HEK293T (cell line): ENCODE measurements at regions not wholly inside any gene's neighbourhood (a gene's known extent, or its start where the extent isn't known, plus 50 kb on each side); places are given as distances from the start of the nearest gene placed in this dataset.

Experiments
- CTCF ChIA-PET: fragments of 350-600 bp; formaldehyde crosslinking; extraction: SDS; loops from one replicate; lab custom pipeline; 2021; ENCODE audit warnings: antibody characterized with exemption, inconsistent platforms; lab: Yijun Ruan, JAX
- POLR2A ChIA-PET: fragments of 350-600 bp; formaldehyde crosslinking; extraction: SDS; loops from one replicate; lab custom pipeline; 2020; ENCODE audit warnings: antibody characterized with exemption, inconsistent platforms; lab: Yijun Ruan, JAX
- DNase-seq: peaks from one replicate; pipeline ENCODE4 v3.0.0; 2012; ENCODE audit warnings: mixed read lengths; ENCODE audit errors: extremely low spot score
- ARNT ChIP-seq: fragments of 450-650 bp; IDR thresholded peaks from 2 replicates; pipeline ENCODE4 v1.6.1; 2017; ENCODE audit warnings: mild to moderate bottlenecking
- BHLHE40 ChIP-seq: fragments of 450-650 bp; IDR thresholded peaks from 2 replicates; pipeline ENCODE4 v1.6.1; 2016; ENCODE audit warnings: mild to moderate bottlenecking, moderate library complexity, borderline replicate concordance
- CTBP1 ChIP-seq: fragments of 450-650 bp; IDR thresholded peaks from 2 replicates; pipeline ENCODE4 v1.6.1; 2016; ENCODE audit warnings: borderline replicate concordance
- ELF4 ChIP-seq: fragments of 450-650 bp; IDR thresholded peaks from 2 replicates; pipeline ENCODE4 v1.6.1; 2017; ENCODE audit warnings: antibody characterized with exemption
- FOXA1 ChIP-seq: fragments of 450-650 bp; IDR thresholded peaks from 2 replicates; pipeline ENCODE4 v1.6.1; 2016; ENCODE audit warnings: mild to moderate bottlenecking
- FOXK2 ChIP-seq: fragments of 450-650 bp; IDR thresholded peaks from 2 replicates; pipeline ENCODE4 v1.6.1; 2016; ENCODE audit warnings: mild to moderate bottlenecking
- FOXM1 ChIP-seq: fragments of 450-650 bp; IDR thresholded peaks from 2 replicates; pipeline ENCODE4 v1.6.1; 2017; ENCODE audit warnings: mild to moderate bottlenecking, borderline replicate concordance
- HDGF ChIP-seq: fragments of 450-650 bp; IDR thresholded peaks from 2 replicates; pipeline ENCODE4 v1.6.1; 2017; ENCODE audit warnings: antibody characterized with exemption, borderline replicate concordance
- L3MBTL2 ChIP-seq: fragments of 450-650 bp; conservative IDR thresholded peaks from 2 replicates; pipeline ENCODE4 v1.6.1; 2016; ENCODE audit warnings: mild to moderate bottlenecking
- LEF1 ChIP-seq: fragments of 450-650 bp; IDR thresholded peaks from 2 replicates; pipeline ENCODE4 v1.6.1; 2017; ENCODE audit warnings: mild to moderate bottlenecking, borderline replicate concordance
- NFRKB ChIP-seq: fragments of 450-650 bp; IDR thresholded peaks from 2 replicates; pipeline ENCODE4 v1.6.1; 2016; ENCODE audit warnings: mild to moderate bottlenecking, moderate library complexity
- SP1 ChIP-seq: fragments of 450-650 bp; IDR thresholded peaks from 2 replicates; pipeline ENCODE4 v1.6.1; 2017
- SUZ12 ChIP-seq: fragments of 450-650 bp; IDR thresholded peaks from 2 replicates; pipeline ENCODE4 v1.6.1; 2016; ENCODE audit warnings: mild to moderate bottlenecking
- TARDBP ChIP-seq: fragments of 450-650 bp; IDR thresholded peaks from 2 replicates; pipeline ENCODE4 v1.6.1; 2016
- ZNF384 ChIP-seq: fragments of 450-650 bp; IDR thresholded peaks from 2 replicates; pipeline ENCODE4 v1.6.1; 2016
- TF ChIP-seq, protein P1 (sequence below): fragments of 450-650 bp; IDR thresholded peaks from 2 replicates; pipeline ENCODE4 v1.6.1; 2016

DNA sequence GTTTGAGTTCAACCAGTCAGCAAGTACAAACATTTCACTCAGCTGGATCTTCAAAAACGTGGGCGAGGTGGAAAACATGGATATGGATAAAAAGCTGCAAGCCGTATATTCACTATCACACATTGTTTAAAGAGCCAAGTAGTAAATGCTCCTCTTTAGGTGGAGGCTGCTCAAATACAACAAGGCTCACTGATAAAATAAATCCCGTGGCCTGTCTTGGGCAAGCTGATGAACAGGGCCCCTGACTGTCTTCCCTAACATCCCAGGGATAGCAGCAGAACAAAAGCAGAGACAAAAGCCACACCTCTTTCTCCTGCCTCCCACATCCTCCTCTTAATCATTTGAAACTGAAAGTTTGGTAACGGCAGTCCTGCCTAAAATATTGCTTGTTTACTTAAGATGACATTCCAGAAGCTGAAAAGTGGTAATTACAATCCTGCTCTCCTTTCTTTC is 357.7 kb downstream of the TTLL7 start:
- ChIA-PET POLR2A (no interaction called here), CTCF (interaction anchor here (0.6 kb wide), 1 partner anchor 1359 kb away, joined by 3 read pairs; no protein-coding TSS in a partner anchor)
- peak; percentile 18 for DNase-seq
- TF ChIP-seq SUZ12, result no peak
- TF ChIP-seq, protein P1, sequence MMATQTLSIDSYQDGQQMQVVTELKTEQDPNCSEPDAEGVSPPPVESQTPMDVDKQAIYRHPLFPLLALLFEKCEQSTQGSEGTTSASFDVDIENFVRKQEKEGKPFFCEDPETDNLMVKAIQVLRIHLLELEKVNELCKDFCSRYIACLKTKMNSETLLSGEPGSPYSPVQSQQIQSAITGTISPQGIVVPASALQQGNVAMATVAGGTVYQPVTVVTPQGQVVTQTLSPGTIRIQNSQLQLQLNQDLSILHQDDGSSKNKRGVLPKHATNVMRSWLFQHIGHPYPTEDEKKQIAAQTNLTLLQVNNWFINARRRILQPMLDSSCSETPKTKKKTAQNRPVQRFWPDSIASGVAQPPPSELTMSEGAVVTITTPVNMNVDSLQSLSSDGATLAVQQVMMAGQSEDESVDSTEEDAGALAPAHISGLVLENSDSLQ, result 0 out of 2 replicates have a peak, but pooled peaks have one; percentile 9
- no peak for TF ChIP-seq LEF1
- TF ChIP-seq ZNF384, result no peak

DNA sequence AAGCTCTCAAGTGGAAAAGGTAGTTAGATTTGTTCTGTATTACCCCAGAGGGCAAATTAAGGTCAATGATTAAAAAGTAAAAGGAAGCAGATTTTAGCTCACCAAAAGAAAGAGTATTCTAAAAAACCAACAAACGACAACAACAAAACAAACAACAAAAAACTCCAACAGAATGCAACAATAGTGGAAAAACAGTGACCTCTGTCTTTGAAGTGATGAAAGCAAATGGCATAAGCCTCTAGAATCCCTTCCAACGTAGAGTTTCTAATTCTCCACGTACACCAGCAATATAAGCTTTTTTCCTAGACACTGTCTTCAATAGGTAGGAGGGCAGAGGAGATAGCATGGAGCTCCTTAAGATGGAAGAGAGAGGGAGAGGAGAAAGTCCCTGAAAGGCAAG is 359.1 kb downstream of the TTLL7 start:
- no peak for TF ChIP-seq FOXK2
- DNase-seq, result no peak
- POLR2A ChIA-PET, result no interaction called here
- CTCF ChIA-PET, result no interaction called here

DNA sequence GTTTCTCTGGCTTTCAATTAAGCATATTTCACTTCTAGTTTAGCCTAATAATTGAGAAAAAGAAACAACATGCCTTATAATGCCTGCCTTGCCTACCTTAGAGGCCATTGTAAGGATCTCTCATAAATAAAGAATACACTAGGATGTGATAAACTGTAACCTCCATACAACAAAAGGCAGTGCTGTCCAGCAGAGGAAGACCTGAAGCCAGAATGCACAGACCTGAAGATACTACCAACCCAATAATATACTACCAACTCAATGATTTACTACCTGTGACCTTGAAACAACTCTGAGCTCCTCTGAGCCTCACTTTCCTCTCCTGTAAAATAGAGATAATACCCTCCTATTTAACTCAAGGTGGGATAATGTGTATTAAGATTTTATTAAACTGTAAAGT is 361.3 kb downstream of the TTLL7 start:
- ChIA-PET POLR2A (no interaction called here), CTCF (interaction anchor here (0.6 kb wide), 1 partner anchor 45 kb away, joined by 3 read pairs; no protein-coding TSS in a partner anchor)
- no peak for DNase-seq
- TF ChIP-seq SUZ12, result no peak
- TF ChIP-seq SP1, result no peak
- TF ChIP-seq LEF1, result no peak
- TF ChIP-seq CTBP1, result no peak

DNA sequence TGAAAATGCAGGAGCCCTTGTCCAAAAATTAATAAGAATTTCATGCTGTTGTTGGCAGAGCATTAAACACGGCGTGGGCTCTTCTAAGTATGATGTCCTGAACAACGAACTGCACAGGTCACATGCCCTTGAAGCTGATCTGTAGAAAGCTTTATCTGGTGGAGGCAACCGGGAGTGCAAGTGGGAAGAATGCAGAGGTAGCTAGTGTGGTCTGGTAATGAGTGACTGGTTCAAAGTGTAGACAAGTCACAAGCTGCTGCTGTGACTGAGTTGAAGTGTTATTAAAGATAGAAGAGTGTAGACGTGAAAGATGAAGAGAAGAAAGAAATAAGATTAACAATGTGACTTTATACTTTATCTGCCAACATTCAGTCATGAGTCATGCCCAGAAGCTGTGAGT is 361.9 kb downstream of the TTLL7 start:
- POLR2A ChIA-PET, result no interaction called here
- TF ChIP-seq HDGF, result no peak
- CTCF ChIA-PET, result interaction anchor here (0.6 kb wide), 1 partner anchor 45 kb away, joined by 3 read pairs; no protein-coding TSS in a partner anchor
- DNase-seq, result no peak

DNA sequence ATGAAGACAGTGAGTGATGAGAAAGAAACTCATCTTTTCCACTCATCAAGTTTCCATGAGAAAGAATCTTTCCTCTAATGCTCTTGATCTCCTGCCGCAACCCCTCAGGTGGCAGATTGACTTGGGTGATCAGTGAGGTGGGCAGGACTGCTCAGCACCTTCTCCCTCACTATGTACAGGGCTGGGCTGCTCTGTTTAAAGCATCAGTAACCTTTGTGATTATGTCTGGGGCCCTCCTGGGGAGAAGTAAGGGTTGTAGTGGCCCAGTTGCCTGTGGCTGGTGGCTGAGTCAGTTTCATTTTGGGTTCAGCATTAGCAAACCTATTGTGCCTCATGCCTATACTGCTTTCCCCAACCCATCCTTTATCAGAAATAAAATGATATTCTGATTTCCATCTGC is 366.0 kb downstream of the TTLL7 start:
- POLR2A ChIA-PET, result no interaction called here
- no peak for DNase-seq
- CTCF ChIA-PET, result no interaction called here
- TF ChIP-seq FOXK2 (no peak), HDGF (no peak), FOXA1 (no peak), NFRKB (no peak), SUZ12 (no peak), ZNF384 (no peak), BHLHE40 (no peak), TARDBP (no peak)

DNA sequence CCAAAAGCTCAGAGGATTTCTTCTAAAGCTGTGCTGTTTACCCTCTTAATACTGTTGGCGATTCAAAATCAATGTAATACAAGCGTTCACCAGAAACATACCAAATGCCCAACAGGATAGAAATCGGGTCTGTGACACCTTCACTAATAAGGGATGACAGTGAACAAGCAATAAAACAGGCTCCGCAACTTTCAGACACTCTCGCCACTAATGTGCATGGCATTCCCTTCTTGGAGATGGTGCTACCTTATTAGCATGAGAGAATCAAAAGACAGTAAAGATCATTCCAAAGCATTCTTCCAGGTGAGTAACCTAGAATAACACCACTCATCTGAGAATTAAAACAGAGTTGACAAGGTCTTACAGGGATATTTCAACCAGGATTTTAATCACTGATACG is 367.1 kb downstream of the TTLL7 start:
- ChIA-PET CTCF (no interaction called here), POLR2A (no interaction called here)
- TF ChIP-seq L3MBTL2 (no peak), HDGF (no peak)
- DNase-seq, result no peak

DNA sequence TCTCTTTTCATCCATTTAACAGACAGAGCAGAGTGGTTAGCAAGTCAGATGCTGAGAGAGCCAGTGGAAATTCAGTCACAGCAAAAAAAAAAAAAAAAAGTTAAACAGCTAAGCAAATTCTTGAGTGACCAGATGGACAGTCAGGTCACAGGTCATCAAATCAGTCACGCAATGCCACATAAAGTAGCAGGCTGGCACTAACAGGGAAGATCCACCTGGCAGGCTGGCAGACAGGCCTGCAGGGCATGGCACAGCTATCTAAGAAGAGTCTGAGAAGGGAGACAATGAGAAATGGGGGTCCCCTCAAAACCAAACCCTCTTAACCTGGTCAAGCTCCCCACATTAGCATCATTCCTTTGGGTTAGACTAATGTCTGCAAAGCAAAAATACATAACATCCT is 371.9 kb downstream of the TTLL7 start:
- ChIA-PET POLR2A (no interaction called here), CTCF (no interaction called here)
- no peak for TF ChIP-seq CTBP1
- TF ChIP-seq HDGF, result no peak
- no peak for TF ChIP-seq ELF4
- no peak for TF ChIP-seq SP1
- TF ChIP-seq ZNF384, result no peak
- DNase-seq, result no peak

DNA sequence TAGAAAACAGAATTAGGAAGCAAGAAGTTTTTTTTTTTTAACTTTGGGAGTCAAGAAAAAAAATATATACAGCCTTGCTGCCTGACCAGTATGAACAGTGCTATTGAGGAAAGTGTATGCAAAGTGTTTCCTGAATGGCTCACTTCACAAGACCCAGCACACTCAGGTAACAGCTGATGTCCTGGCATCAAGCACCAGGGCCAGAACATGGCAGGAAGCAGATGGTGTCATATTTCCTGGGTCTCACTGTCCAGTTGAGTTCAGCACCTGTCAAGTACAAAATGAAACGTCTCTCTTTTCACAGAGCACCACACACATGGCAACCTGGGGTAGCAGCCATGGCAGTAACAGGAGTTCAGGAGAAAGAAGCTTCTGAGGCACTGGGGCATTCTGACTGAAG is 372.3 kb downstream of the TTLL7 start:
- POLR2A ChIA-PET, result no interaction called here

More for the DNA sequence above, 372.3 kb downstream of the TTLL7 start:
- no peak for DNase-seq
- TF ChIP-seq HDGF, result no peak
- no peak for TF ChIP-seq SP1
- no peak for TF ChIP-seq ARNT
- TF ChIP-seq TARDBP, result no peak
- TF ChIP-seq FOXM1, result no peak
- TF ChIP-seq SUZ12, result no peak
- no peak for TF ChIP-seq NFRKB
- no peak for TF ChIP-seq FOXA1
- no peak for TF ChIP-seq ZNF384
- TF ChIP-seq FOXK2, result no peak
- TF ChIP-seq BHLHE40, result no peak
- no peak for TF ChIP-seq LEF1
- TF ChIP-seq ELF4, result no peak
- TF ChIP-seq CTBP1, result no peak
- TF ChIP-seq, protein P1, result no peak
- TF ChIP-seq L3MBTL2, result no peak
- CTCF ChIA-PET, result no interaction called here
